Neural crest cell (in vitro differentiated cells): ENCODE measurements at regions not wholly inside any gene's neighbourhood (a gene's known extent, or its start where the extent isn't known, plus 50 kb on each side); places are given as distances from the start of the nearest gene placed in this dataset.
A peak's percentile ranks its signal among the peaks of the same experiment; 100 is the strongest.

Experiments
- DNase-seq: peaks from one replicate; pipeline ENCODE4 v3.0.0; 2021; ENCODE audit warnings: low read depth, mixed read lengths, low spot score
- H3K27ac Mint-ChIP-seq: one replicate; pipeline ENCODE4 v1.8.0; 2021; ENCODE audit warnings: mild to moderate bottlenecking, mixed read lengths; ENCODE audit not compliant: unreplicated experiment
- H3K27me3 Mint-ChIP-seq: 2 replicates; pipeline ENCODE4 v1.8.0; 2021; ENCODE audit warnings: low read depth, mild to moderate bottlenecking, mixed read lengths
- H3K36me3 Mint-ChIP-seq: 2 replicates; pipeline ENCODE4 v1.8.0; 2021; ENCODE audit warnings: low read depth, mild to moderate bottlenecking, mixed read lengths
- H3K4me1 Mint-ChIP-seq: 2 replicates; pipeline ENCODE4 v1.8.0; 2021; ENCODE audit warnings: mixed read lengths
- H3K4me3 Mint-ChIP-seq: one replicate; pipeline ENCODE4 v1.8.0; 2021; ENCODE audit warnings: mild to moderate bottlenecking, mixed read lengths
- H3K9me3 Mint-ChIP-seq: 2 replicates; pipeline ENCODE4 v1.8.0; 2021; ENCODE audit warnings: mixed read lengths
- CTCF ChIP-seq: fragments of 200-600 bp; sonication (generic); conservative IDR thresholded peaks from 2 replicates; pipeline ENCODE4 v1.5.0; 2021; ENCODE audit warnings: antibody characterized with exemption, mild to moderate bottlenecking

- Mint-ChIP-seq H3K4me1 (peaks cover 4% of the 10 kb centered on the region), H3K27ac (no peak overlapping the region), H3K4me3 (no peak overlapping the region), H3K9me3 (peaks cover 3% of the 10 kb centered on the region), H3K27me3 (no peaks in the 10 kb centered on the region), H3K36me3 (no peaks in the 10 kb centered on the region)
- DNase-seq, result no peak
- no peak for TF ChIP-seq CTCF
These were observed 700.7 kb downstream of the EPM2A start for GRCh38 chr6:145034664-145035063.

GRCh38 chr6:145036236-145036635, 699.1 kb downstream of the EPM2A start:
- Mint-ChIP-seq H3K27ac (peak overlapping the region; percentile 65), H3K4me1 (peaks cover 4% of the 10 kb centered on the region)
- DNase-seq, result no peak

GRCh38 chr6:145036848-145037567, 698.3 kb downstream of the EPM2A start:
- no peak overlapping the region for H3K27ac Mint-ChIP-seq
- peaks cover 7% of the 10 kb centered on the region for H3K9me3 Mint-ChIP-seq
- no peaks in the 10 kb centered on the region for H3K36me3 Mint-ChIP-seq
- no peak overlapping the region for H3K4me3 Mint-ChIP-seq
- H3K27me3 Mint-ChIP-seq, result no peaks in the 10 kb centered on the region
- DNase-seq, result no peak
- no peak for TF ChIP-seq CTCF
- peaks cover 4% of the 10 kb centered on the region for H3K4me1 Mint-ChIP-seq

More at GRCh38 chr6:145036236-145036635, 699.1 kb downstream of the EPM2A start:
- H3K27me3 Mint-ChIP-seq, result no peaks in the 10 kb centered on the region
- no peaks in the 10 kb centered on the region for H3K36me3 Mint-ChIP-seq
- peaks cover 7% of the 10 kb centered on the region for H3K9me3 Mint-ChIP-seq
- H3K4me3 Mint-ChIP-seq, result no peak overlapping the region
- no peak for TF ChIP-seq CTCF

GRCh38 chr6:145042559-145042958, 692.8 kb downstream of the EPM2A start:
- Mint-ChIP-seq H3K4me3 (no peak overlapping the region), H3K27me3 (no peaks in the 10 kb centered on the region), H3K36me3 (peaks cover 3% of the 10 kb centered on the region), H3K27ac (no peak overlapping the region), H3K4me1 (peaks cover 11% of the 10 kb centered on the region), H3K9me3 (peaks cover 4% of the 10 kb centered on the region)
- no peak for DNase-seq
- TF ChIP-seq CTCF, result peak; percentile 28

- peaks cover 6% of the 10 kb centered on the region for H3K4me1 Mint-ChIP-seq
- peaks cover 3% of the 10 kb centered on the region for H3K36me3 Mint-ChIP-seq
- H3K4me3 Mint-ChIP-seq, result no peak overlapping the region
- no peak for TF ChIP-seq CTCF
- no peak for DNase-seq
- no peaks in the 10 kb centered on the region for H3K27me3 Mint-ChIP-seq
- no peak overlapping the region for H3K27ac Mint-ChIP-seq
- H3K9me3 Mint-ChIP-seq, result peaks cover 4% of the 10 kb centered on the region
These were observed 691.3 kb downstream of the EPM2A start for GRCh38 chr6:145043926-145044500.
